Stimulated activated CD4-positive, alpha-beta T cell treated with anti-CD3 and anti-CD28 coated beads, Interleukin-4, amount 100 ng/mL, for 24 hours (primary cell): ENCODE measurements at regions not wholly inside any gene's neighbourhood (a gene's known extent, or its start where the extent isn't known, plus 50 kb on each side); places are given as distances from the start of the nearest gene placed in this dataset.
A peak's percentile ranks its signal among the peaks of the same experiment; 100 is the strongest.

Source experiments
- DNase-seq: peaks from one replicate; pipeline ENCODE4 v3.0.0-alpha.2; 2020

GRCh38 chr18:45169610-45170009 lies 445.7 kb upstream of the SLC14A2 start:
- no peak for DNase-seq

- DNase-seq = no peak
These were observed 443.5 kb upstream of the SLC14A2 start for GRCh38 chr18:45171679-45172191.

GRCh38 chr18:45173327-45173726 lies 441.9 kb upstream of the SLC14A2 start:
- DNase-seq = no peak

GRCh38 chr18:45173799-45174519 lies 441.3 kb upstream of the SLC14A2 start:
- no peak for DNase-seq

GRCh38 chr18:45174629-45175136 lies 440.6 kb upstream of the SLC14A2 start:
- DNase-seq = no peak

- DNase-seq = no peak
These were observed 439.8 kb upstream of the SLC14A2 start for GRCh38 chr18:45175511-45175910.

- no peak for DNase-seq
These were observed 428.4 kb upstream of the SLC14A2 start for GRCh38 chr18:45186832-45187231.

GRCh38 chr18:45191795-45192194 lies 423.5 kb upstream of the SLC14A2 start:
- DNase-seq = no peak

GRCh38 chr18:45197526-45197970 lies 417.7 kb upstream of the SLC14A2 start:
- peak; percentile 19 for DNase-seq

GRCh38 chr18:45198526-45198925 lies 416.8 kb upstream of the SLC14A2 start:
- DNase-seq = no peak

- no peak for DNase-seq
These were observed 414.2 kb upstream of the SLC14A2 start for GRCh38 chr18:45201029-45201428.

- DNase-seq = no peak
These were observed 413.8 kb upstream of the SLC14A2 start for GRCh38 chr18:45201489-45201888.

- no peak for DNase-seq
These were observed 413.2 kb upstream of the SLC14A2 start for GRCh38 chr18:45202061-45202460.

- DNase-seq = no peak
These were observed 411.6 kb upstream of the SLC14A2 start for GRCh38 chr18:45203677-45204076.

- no peak for DNase-seq
These were observed 407.9 kb upstream of the SLC14A2 start for GRCh38 chr18:45207328-45207727.

GRCh38 chr18:45208164-45208563 lies 407.1 kb upstream of the SLC14A2 start:
- no peak for DNase-seq

GRCh38 chr18:45212181-45213039 lies 402.9 kb upstream of the SLC14A2 start:
- DNase-seq = peak; percentile 79

GRCh38 chr18:45213040-45213333 lies 402.3 kb upstream of the SLC14A2 start:
- no peak for DNase-seq

- no peak for DNase-seq
These were observed 396.8 kb upstream of the SLC14A2 start for GRCh38 chr18:45218436-45218835.

- DNase-seq = no peak
These were observed 393.9 kb upstream of the SLC14A2 start for GRCh38 chr18:45221363-45221762.

- no peak for DNase-seq
These were observed 393.1 kb upstream of the SLC14A2 start for GRCh38 chr18:45222180-45222579.

GRCh38 chr18:45227001-45227742 lies 388.1 kb upstream of the SLC14A2 start:
- no peak for DNase-seq

- no peak for DNase-seq
These were observed 386.4 kb upstream of the SLC14A2 start for GRCh38 chr18:45228796-45229388.
